ENCODE measurements at regions not wholly inside any gene's neighbourhood (a gene's known extent, or its start where the extent isn't known, plus 50 kb on each side); places are given as distances from the start of the nearest gene placed in this dataset.

GRCh38 chr2:186201371-186201770 is 284.7 kb upstream of the ZC3H15 start:
- TF ChIP-seq POLR2A (IDR thresholded peaks at IDR 0.05) (no peak), CTCF (IDR thresholded peaks at IDR 0.05) (no peak), EP300 (IDR thresholded peaks at IDR 0.05) (no peak), POLR2AphosphoS5 (IDR thresholded peaks at IDR 0.05) (no peak)
